ENCODE measurements at regions not wholly inside any gene's neighbourhood (a gene's known extent, or its start where the extent isn't known, plus 50 kb on each side); places are given as distances from the start of the nearest gene placed in this dataset.
"Not testable (repeated sequence)": the region's sequence is repeated elsewhere in the genome, so short reads cannot be mapped to it uniquely, and the experiment has no call there.

GRCh38 chr20:48489046-48489463 is 338.7 kb downstream of the PREX1 start:
- no peak for DNase-seq
- no peak for ATAC-seq
- no peaks in the 10 kb centered on the region for H3K9me3 ChIP-seq
- intact Hi-C loops (cut with DNase I): no loop called here
- peaks cover 0 to 73% of the 10 kb centered on the region in 2 donors for H3K27me3 ChIP-seq
- no peaks in the 10 kb centered on the region for H3K36me3 ChIP-seq
- H3K4me1 ChIP-seq: no peaks in the 10 kb centered on the region
- H3K27ac ChIP-seq: no peak overlapping the region
- H3K4me3 ChIP-seq: no peak overlapping the region
- no peak for TF ChIP-seq CTCF (IDR thresholded peaks at IDR 0.05)

- DNase-seq; intact Hi-C loops (cut with DNase I); H3K9me3 ChIP-seq; H3K4me1 ChIP-seq; ATAC-seq; H3K36me3 ChIP-seq; H3K27ac ChIP-seq; H3K4me3 ChIP-seq: not testable (repeated sequence)
- peaks cover 0 to 72% of the 10 kb centered on the region in 2 donors for H3K27me3 ChIP-seq
These were observed 339.3 kb downstream of the PREX1 start for GRCh38 chr20:48488334-48489034.

- Histone ChIP-seq H3K36me3 (no peaks in the 10 kb centered on the region), H3K9me3 (no peaks in the 10 kb centered on the region), H3K27me3 (peaks cover 0 to 70% of the 10 kb centered on the region in 2 donors), H3K27ac (no peak overlapping the region), H3K4me1 (no peaks in the 10 kb centered on the region), H3K4me3 (no peak overlapping the region)
- no peak for TF ChIP-seq CTCF (IDR thresholded peaks at IDR 0.05)
- ATAC-seq: no peak
- intact Hi-C loops (cut with DNase I): no loop called here
- DNase-seq: no peak
These were observed 341.7 kb downstream of the PREX1 start for GRCh38 chr20:48486065-48486464.

GRCh38 chr20:48485153-48485552 is 342.6 kb downstream of the PREX1 start:
- H3K4me1 ChIP-seq; H3K36me3 ChIP-seq; H3K27ac ChIP-seq; H3K9me3 ChIP-seq; ATAC-seq; H3K4me3 ChIP-seq; DNase-seq; intact Hi-C loops (cut with DNase I): not testable (repeated sequence)
- H3K27me3 ChIP-seq: peaks cover 1 to 78% of the 10 kb centered on the region in 2 donors

GRCh38 chr20:48483334-48484066 is 344.3 kb downstream of the PREX1 start:
- no peak for TF ChIP-seq CTCF (IDR thresholded peaks at IDR 0.05)
- ATAC-seq: no peak
- Histone ChIP-seq H3K4me3 (no peak overlapping the region), H3K36me3 (no peaks in the 10 kb centered on the region), H3K9me3 (no peaks in the 10 kb centered on the region), H3K4me1 (no peaks in the 10 kb centered on the region), H3K27ac (no peak overlapping the region), H3K27me3 (peaks cover 4 to 75% of the 10 kb centered on the region in 2 donors)
- intact Hi-C loops (cut with DNase I): no loop called here
- DNase-seq: peak in 1 of 4 donors; percentile 13

GRCh38 chr20:48482790-48483189 is 345.0 kb downstream of the PREX1 start:
- Histone ChIP-seq H3K27ac (no peak overlapping the region), H3K27me3 (peaks cover 4 to 76% of the 10 kb centered on the region in 2 donors), H3K4me1 (no peaks in the 10 kb centered on the region), H3K9me3 (no peaks in the 10 kb centered on the region), H3K36me3 (no peaks in the 10 kb centered on the region), H3K4me3 (no peak overlapping the region)
- no peak for TF ChIP-seq CTCF (IDR thresholded peaks at IDR 0.05)
- ATAC-seq: no peak
- no peak for DNase-seq
- intact Hi-C loops (cut with DNase I): no loop called here
